CD8-positive, alpha-beta memory T cell (primary cell): ENCODE measurements at regions not wholly inside any gene's neighbourhood (a gene's known extent, or its start where the extent isn't known, plus 50 kb on each side); places are given as distances from the start of the nearest gene placed in this dataset.

Source experiments
- CTCF ChIA-PET: fragments of 350-600 bp; sonication (Branson Sonifier 250); formaldehyde crosslinking; loops from one replicate; lab custom pipeline; 2021; ENCODE audit warnings: antibody characterized with exemption; lab: Charles Lee
- POLR2A ChIA-PET: fragments of 350-600 bp; sonication (Branson Sonifier 250); formaldehyde crosslinking; loops from one replicate; lab custom pipeline; 2021; ENCODE audit warnings: antibody characterized with exemption; lab: Charles Lee
- DNase-seq, 5 donors: peaks; one replicate each; pipeline versions ENCODE4 v3.0.0 to v3.0.0-alpha.2; 2020 to 2022; ENCODE audit warnings: mixed read lengths in 1 of 5
- H3K27ac ChIP-seq: one replicate; pipeline ENCODE4 v1.7.0; 2013; ENCODE audit warnings: low read depth, mild to moderate bottlenecking, low read length, moderate library complexity
- H3K27me3 ChIP-seq: 2 replicates; pipeline ENCODE4 v1.7.0; 2013; ENCODE audit warnings: low read length, mild to moderate bottlenecking; ENCODE audit not compliant: insufficient read depth, poor library complexity, severe bottlenecking
- H3K36me3 ChIP-seq: 2 replicates; pipeline ENCODE4 v1.7.0; 2013; ENCODE audit warnings: mild to moderate bottlenecking, low read length, moderate library complexity; ENCODE audit not compliant: insufficient read depth
- H3K4me1 ChIP-seq: 2 replicates; pipeline ENCODE4 v1.7.0; 2013; ENCODE audit warnings: mild to moderate bottlenecking, low read length, moderate library complexity; ENCODE audit not compliant: insufficient read depth
- H3K4me3 ChIP-seq: 2 replicates; pipeline ENCODE4 v1.7.0; 2013; ENCODE audit warnings: mild to moderate bottlenecking, low read length
- H3K9me3 ChIP-seq: 2 replicates; pipeline ENCODE4 v1.7.0; 2013; ENCODE audit warnings: mild to moderate bottlenecking, low read length
- H3K27ac Mint-ChIP-seq, 8 donors: one replicate each; pipeline ENCODE4 v1.8.0; 2020 to 2021; ENCODE audit warnings: mixed read lengths in 8 of 8, mild to moderate bottlenecking in 6 of 8, inconsistent platforms in 3 of 8, moderate library complexity in 3 of 8
- H3K27me3 Mint-ChIP-seq, 2 donors: one replicate each; pipeline ENCODE4 v1.8.0; 2020 to 2021; ENCODE audit warnings: mixed read lengths in 2 of 2, mild to moderate bottlenecking in 1 of 2, moderate library complexity in 1 of 2
- H3K36me3 Mint-ChIP-seq, 3 donors: one replicate each; pipeline ENCODE4 v1.8.0; 2020 to 2021; ENCODE audit warnings: mixed read lengths in 3 of 3, inconsistent platforms in 1 of 3, mild to moderate bottlenecking in 1 of 3
- H3K4me1 Mint-ChIP-seq, 3 donors: one replicate each; pipeline ENCODE4 v1.8.0; 2020 to 2021; ENCODE audit warnings: mixed read lengths in 3 of 3, inconsistent platforms in 1 of 3, mild to moderate bottlenecking in 1 of 3
- H3K4me3 Mint-ChIP-seq, 7 donors: one replicate each; pipeline ENCODE4 v1.8.0; 2020 to 2021; ENCODE audit warnings: mixed read lengths in 7 of 7, mild to moderate bottlenecking in 6 of 7, moderate library complexity in 4 of 7, inconsistent platforms in 2 of 7
- H3K9me3 Mint-ChIP-seq, 5 donors: one replicate each; pipeline ENCODE4 v1.8.0; 2020 to 2022; ENCODE audit warnings: mixed read lengths in 5 of 5, mild to moderate bottlenecking in 3 of 5, moderate library complexity in 2 of 5, inconsistent platforms in 1 of 5

- Mint-ChIP-seq H3K4me3 (no peak overlapping the region), H3K27ac (no peak overlapping the region), H3K36me3 (peaks cover 0 to 9% (median 0%) of the 10 kb centered on the region in 3 donors), H3K4me1 (no peaks in the 10 kb centered on the region), H3K27me3 (peaks cover 3 to 11% of the 10 kb centered on the region in 2 donors), H3K9me3 (peaks cover 0 to 2% (median 2%) of the 10 kb centered on the region in 5 donors)
- DNase-seq = no peak
- Histone ChIP-seq H3K4me1 (no peaks in the 10 kb centered on the region), H3K27ac (no peak overlapping the region), H3K4me3 (no peak overlapping the region), H3K27me3 (no peaks in the 10 kb centered on the region), H3K9me3 (no peaks in the 10 kb centered on the region), H3K36me3 (no peaks in the 10 kb centered on the region)
- ChIA-PET CTCF (no interaction called here), POLR2A (no interaction called here)
Observed at GRCh38 chr5:155783246-155783645, 543.7 kb upstream of the SGCD start.

- H3K9me3 Mint-ChIP-seq = peaks cover 0 to 2% (median 2%) of the 10 kb centered on the region in 5 donors
- H3K36me3 Mint-ChIP-seq = peaks cover 0 to 9% (median 0%) of the 10 kb centered on the region in 3 donors
- no peak for DNase-seq
- no peak overlapping the region for H3K4me3 Mint-ChIP-seq
- peaks cover 3 to 11% of the 10 kb centered on the region in 2 donors for H3K27me3 Mint-ChIP-seq
- H3K27ac Mint-ChIP-seq = no peak overlapping the region
- no peaks in the 10 kb centered on the region for H3K4me1 Mint-ChIP-seq
- Histone ChIP-seq H3K4me1 (no peaks in the 10 kb centered on the region), H3K9me3 (no peaks in the 10 kb centered on the region), H3K4me3 (no peak overlapping the region), H3K36me3 (no peaks in the 10 kb centered on the region), H3K27me3 (no peaks in the 10 kb centered on the region), H3K27ac (no peak overlapping the region)
- POLR2A ChIA-PET = no interaction called here
- CTCF ChIA-PET = no interaction called here
Observed at GRCh38 chr5:155783791-155784190, 543.2 kb upstream of the SGCD start.

- no peak overlapping the region for H3K4me3 Mint-ChIP-seq
- Histone ChIP-seq H3K27me3 (no peaks in the 10 kb centered on the region), H3K9me3 (no peaks in the 10 kb centered on the region), H3K4me3 (no peak overlapping the region), H3K4me1 (no peaks in the 10 kb centered on the region), H3K27ac (no peak overlapping the region), H3K36me3 (no peaks in the 10 kb centered on the region)
- no peak overlapping the region for H3K27ac Mint-ChIP-seq
- CTCF ChIA-PET = no interaction called here
- H3K4me1 Mint-ChIP-seq = no peaks in the 10 kb centered on the region
- H3K27me3 Mint-ChIP-seq = peaks cover 3 to 11% of the 10 kb centered on the region in 2 donors
- H3K9me3 Mint-ChIP-seq = peaks cover 0 to 2% (median 0%) of the 10 kb centered on the region in 5 donors
- H3K36me3 Mint-ChIP-seq = peaks cover 0 to 5% (median 0%) of the 10 kb centered on the region in 3 donors
- POLR2A ChIA-PET = no interaction called here
- DNase-seq = no peak
Observed at GRCh38 chr5:155786108-155786507, 540.9 kb upstream of the SGCD start.

GRCh38 chr5:155792873-155793272, 534.1 kb upstream of the SGCD start:
- POLR2A ChIA-PET = no interaction called here
- Histone ChIP-seq H3K36me3 (no peaks in the 10 kb centered on the region), H3K27me3 (no peaks in the 10 kb centered on the region), H3K9me3 (peaks cover 6% of the 10 kb centered on the region), H3K4me1 (no peaks in the 10 kb centered on the region), H3K4me3 (no peak overlapping the region), H3K27ac (no peak overlapping the region)
- H3K36me3 Mint-ChIP-seq = peaks cover 0 to 5% (median 0%) of the 10 kb centered on the region in 3 donors
- H3K27ac Mint-ChIP-seq = no peak overlapping the region
- no peaks in the 10 kb centered on the region for H3K27me3 Mint-ChIP-seq
- no peak overlapping the region for H3K4me3 Mint-ChIP-seq
- no peaks in the 10 kb centered on the region for H3K4me1 Mint-ChIP-seq
- DNase-seq = no peak
- H3K9me3 Mint-ChIP-seq = peaks cover 23 to 47% (median 29%) of the 10 kb centered on the region in 5 donors
- CTCF ChIA-PET = no interaction called here

- ChIA-PET CTCF (no interaction called here), POLR2A (no interaction called here)
- Histone ChIP-seq H3K4me1 (no peaks in the 10 kb centered on the region), H3K27ac (no peak overlapping the region), H3K9me3 (peaks cover 6% of the 10 kb centered on the region), H3K27me3 (no peaks in the 10 kb centered on the region), H3K36me3 (no peaks in the 10 kb centered on the region), H3K4me3 (no peak overlapping the region)
- Mint-ChIP-seq H3K4me3 (no peak overlapping the region), H3K4me1 (no peaks in the 10 kb centered on the region), H3K27me3 (no peaks in the 10 kb centered on the region), H3K9me3 (peaks cover 23 to 47% (median 29%) of the 10 kb centered on the region in 5 donors), H3K36me3 (peaks cover 0 to 5% (median 0%) of the 10 kb centered on the region in 3 donors), H3K27ac (no peak overlapping the region)
- no peak for DNase-seq
Observed at GRCh38 chr5:155794795-155795194, 532.2 kb upstream of the SGCD start.

GRCh38 chr5:155799308-155799707, 527.7 kb upstream of the SGCD start:
- peaks cover 7 to 25% (median 18%) of the 10 kb centered on the region in 5 donors for H3K9me3 Mint-ChIP-seq
- DNase-seq = no peak
- no peak overlapping the region for H3K4me3 ChIP-seq
- ChIA-PET POLR2A (no interaction called here), CTCF (no interaction called here)
- no peaks in the 10 kb centered on the region for H3K27me3 Mint-ChIP-seq
- no peak overlapping the region for H3K4me3 Mint-ChIP-seq
- H3K4me1 Mint-ChIP-seq = no peaks in the 10 kb centered on the region
- peaks cover 6% of the 10 kb centered on the region for H3K9me3 ChIP-seq
- no peak overlapping the region for H3K27ac ChIP-seq
- no peaks in the 10 kb centered on the region for H3K36me3 ChIP-seq
- H3K27me3 ChIP-seq = no peaks in the 10 kb centered on the region
- H3K27ac Mint-ChIP-seq = no peak overlapping the region
- peaks cover 0 to 5% (median 2%) of the 10 kb centered on the region in 3 donors for H3K36me3 Mint-ChIP-seq
- no peaks in the 10 kb centered on the region for H3K4me1 ChIP-seq

- Mint-ChIP-seq H3K9me3 (no peaks in the 10 kb centered on the region), H3K4me1 (no peaks in the 10 kb centered on the region), H3K27ac (no peak overlapping the region), H3K27me3 (no peaks in the 10 kb centered on the region), H3K4me3 (no peak overlapping the region), H3K36me3 (no peaks in the 10 kb centered on the region)
- Histone ChIP-seq H3K4me3 (no peak overlapping the region), H3K27ac (no peak overlapping the region), H3K9me3 (no peaks in the 10 kb centered on the region), H3K4me1 (no peaks in the 10 kb centered on the region), H3K36me3 (no peaks in the 10 kb centered on the region), H3K27me3 (no peaks in the 10 kb centered on the region)
- CTCF ChIA-PET = no interaction called here
- DNase-seq = no peak
- POLR2A ChIA-PET = no interaction called here
Observed at GRCh38 chr5:155807884-155808576, 518.9 kb upstream of the SGCD start.

GRCh38 chr5:155815248-155815647, 511.7 kb upstream of the SGCD start:
- H3K27me3 ChIP-seq = no peaks in the 10 kb centered on the region
- H3K4me1 ChIP-seq = no peaks in the 10 kb centered on the region
- Mint-ChIP-seq H3K27me3 (peaks cover 0 to 7% of the 10 kb centered on the region in 2 donors), H3K27ac (no peak overlapping the region), H3K4me3 (no peak overlapping the region), H3K36me3 (peaks cover 0 to 5% (median 0%) of the 10 kb centered on the region in 3 donors), H3K9me3 (peaks cover 0 to 2% (median 0%) of the 10 kb centered on the region in 5 donors), H3K4me1 (no peaks in the 10 kb centered on the region)
- no peak overlapping the region for H3K4me3 ChIP-seq
- ChIA-PET POLR2A (no interaction called here), CTCF (no interaction called here)
- H3K27ac ChIP-seq = no peak overlapping the region
- H3K9me3 ChIP-seq = no peaks in the 10 kb centered on the region
- DNase-seq = no peak
- H3K36me3 ChIP-seq = no peaks in the 10 kb centered on the region
